HG03521 (cell line): ENCODE measurements at regions not wholly inside any gene's neighbourhood (a gene's known extent, or its start where the extent isn't known, plus 50 kb on each side); places are given as distances from the start of the nearest gene placed in this dataset.

ENCODE experiments used
- ATAC-seq: cut with Tn5 transposase; IDR thresholded peaks from one replicate; pipeline ENCODE4 v1.9.1; 2021; ENCODE audit warnings: mild to moderate bottlenecking, moderate library complexity; ENCODE audit not compliant: unreplicated experiment

GRCh38 chr2:200725596-200725995, 86.1 kb upstream of the BZW1 start:
- no peak for ATAC-seq

DNA sequence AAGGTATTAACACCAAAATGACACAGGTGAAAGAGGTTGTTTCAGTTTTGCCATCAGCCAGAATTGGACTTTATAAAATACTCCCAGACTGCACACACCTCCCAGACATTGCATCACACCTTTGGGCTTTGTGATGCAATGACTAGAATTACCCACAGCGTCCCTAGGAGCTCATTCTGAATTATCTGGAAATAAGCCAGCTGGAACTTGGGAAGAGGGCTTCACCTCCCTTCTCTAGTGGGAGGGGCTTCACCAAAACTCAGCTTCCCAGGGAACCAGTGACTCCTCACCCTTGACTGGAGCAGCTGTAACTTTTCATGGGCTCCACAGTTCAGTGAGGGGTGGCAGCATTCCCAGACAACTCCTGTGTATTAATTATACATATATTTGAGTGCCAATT, 83.1 kb upstream of the BZW1 start:
- ATAC-seq: no peak

DNA sequence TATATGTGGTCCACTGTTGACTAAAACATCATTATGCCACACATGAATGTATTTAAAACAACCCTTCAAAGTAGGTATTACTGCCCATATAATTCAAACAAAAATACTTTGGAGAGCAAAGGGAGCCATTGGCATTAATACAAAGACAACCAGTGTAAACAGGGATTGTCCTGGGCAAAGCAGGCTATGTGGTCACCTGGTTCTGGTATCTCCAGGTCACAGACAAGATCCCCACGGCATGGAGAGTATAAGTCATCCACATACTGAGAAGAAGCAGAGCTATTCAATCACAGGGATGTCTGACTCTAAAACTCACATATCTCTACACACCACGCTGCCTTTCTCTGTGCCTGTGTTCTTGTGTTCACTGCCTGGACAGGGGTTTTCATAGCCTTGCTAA, 81.4 kb upstream of the BZW1 start:
- ATAC-seq: no peak

DNA sequence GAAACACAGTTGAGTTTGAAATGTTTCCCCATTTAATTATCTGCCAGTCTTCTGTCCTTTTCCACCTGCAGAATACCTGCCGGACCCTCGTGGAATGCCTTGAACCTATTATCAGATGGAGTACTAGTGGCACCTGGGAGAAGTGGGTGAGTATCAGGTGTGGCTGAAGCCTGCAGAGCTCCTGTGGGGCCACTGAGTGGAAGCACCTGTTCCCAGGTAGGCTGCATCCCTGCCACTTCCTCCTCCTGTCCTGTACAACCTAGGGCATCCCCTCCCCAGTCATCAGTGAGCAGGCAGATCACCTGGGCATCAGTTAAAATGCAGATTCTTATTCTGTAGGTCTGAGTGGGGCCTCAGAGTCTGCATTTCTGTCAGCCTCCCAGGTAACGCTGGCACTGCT, 80.8 kb upstream of the BZW1 start:
- ATAC-seq: no peak

GRCh38 chr2:200732866-200733265, 78.8 kb upstream of the BZW1 start:
- ATAC-seq: no peak

- no peak for ATAC-seq
Observed at GRCh38 chr2:200733713-200734198, 78.0 kb upstream of the BZW1 start.

DNA sequence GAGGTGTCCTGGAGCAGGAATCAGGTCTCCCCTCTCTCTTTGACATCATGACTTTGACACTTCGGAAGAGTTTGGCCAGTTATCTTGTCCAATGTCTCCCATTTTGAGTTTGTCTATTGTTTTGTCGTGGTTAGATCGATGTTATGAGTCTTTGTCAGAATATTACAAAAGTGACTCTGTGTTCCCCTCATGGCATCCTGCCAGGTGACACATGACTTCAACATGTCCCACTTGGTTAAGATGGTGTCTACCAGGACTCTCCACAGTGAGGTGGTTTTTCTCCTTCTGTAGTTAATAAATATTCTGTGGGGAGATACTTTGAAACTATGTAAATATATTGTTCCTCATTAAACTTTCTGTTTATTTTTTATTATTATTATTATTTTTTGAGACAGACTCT, 76.6 kb upstream of the BZW1 start:
- ATAC-seq: no peak

DNA sequence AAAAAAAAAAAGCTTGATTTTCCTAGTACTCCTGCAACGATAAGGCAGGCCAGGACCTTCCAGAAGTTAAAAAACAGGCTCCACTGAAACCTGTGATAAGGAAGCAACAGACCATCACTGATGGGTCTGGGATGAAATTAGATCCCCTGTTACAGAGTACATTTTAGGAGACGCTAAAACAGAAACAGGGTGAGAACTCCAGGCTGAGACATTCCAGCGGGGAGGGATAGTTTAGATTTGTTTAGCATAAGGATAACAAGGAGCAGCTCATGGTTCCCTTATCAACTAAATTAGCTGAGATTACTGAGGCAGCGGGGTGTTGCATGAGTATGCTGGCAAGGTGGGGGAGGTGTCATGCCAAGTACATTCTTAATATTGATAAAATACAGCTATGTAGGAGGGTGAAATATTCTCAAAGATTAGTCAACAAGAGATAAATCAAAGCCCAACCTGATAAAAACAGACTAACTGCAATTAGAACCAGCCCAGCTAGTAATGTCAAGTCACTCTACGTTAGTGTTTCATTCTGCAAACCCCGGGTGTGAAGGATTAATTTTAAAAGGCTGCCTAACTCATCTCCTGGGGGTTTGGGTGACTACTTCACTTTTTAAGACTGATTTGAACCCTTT, 75.0 kb upstream of the BZW1 start:
- ATAC-seq: no peak

GRCh38 chr2:200737585-200737984, 74.1 kb upstream of the BZW1 start:
- no peak for ATAC-seq

DNA sequence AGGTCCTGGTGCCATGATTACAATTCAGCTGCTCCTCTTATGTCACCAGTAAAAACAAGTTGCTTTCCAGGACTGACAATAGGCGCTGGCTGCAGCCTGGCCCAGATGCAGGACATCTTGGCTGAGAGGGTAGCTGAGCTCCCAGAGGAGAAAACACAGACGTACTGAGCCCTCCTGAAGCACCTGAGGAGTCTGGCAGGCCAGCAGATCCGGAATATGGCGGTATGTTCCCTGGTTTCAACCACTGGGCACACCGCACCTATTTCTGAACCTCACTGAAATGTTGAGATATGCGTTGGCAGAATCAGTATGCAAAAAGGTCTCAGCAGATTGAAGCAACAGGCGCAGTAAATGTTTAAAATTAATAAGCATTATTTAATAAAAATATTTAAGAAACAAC, 73.1 kb upstream of the BZW1 start:
- ATAC-seq: no peak

GRCh38 chr2:200740907-200741306, 70.8 kb upstream of the BZW1 start:
- no peak for ATAC-seq

DNA sequence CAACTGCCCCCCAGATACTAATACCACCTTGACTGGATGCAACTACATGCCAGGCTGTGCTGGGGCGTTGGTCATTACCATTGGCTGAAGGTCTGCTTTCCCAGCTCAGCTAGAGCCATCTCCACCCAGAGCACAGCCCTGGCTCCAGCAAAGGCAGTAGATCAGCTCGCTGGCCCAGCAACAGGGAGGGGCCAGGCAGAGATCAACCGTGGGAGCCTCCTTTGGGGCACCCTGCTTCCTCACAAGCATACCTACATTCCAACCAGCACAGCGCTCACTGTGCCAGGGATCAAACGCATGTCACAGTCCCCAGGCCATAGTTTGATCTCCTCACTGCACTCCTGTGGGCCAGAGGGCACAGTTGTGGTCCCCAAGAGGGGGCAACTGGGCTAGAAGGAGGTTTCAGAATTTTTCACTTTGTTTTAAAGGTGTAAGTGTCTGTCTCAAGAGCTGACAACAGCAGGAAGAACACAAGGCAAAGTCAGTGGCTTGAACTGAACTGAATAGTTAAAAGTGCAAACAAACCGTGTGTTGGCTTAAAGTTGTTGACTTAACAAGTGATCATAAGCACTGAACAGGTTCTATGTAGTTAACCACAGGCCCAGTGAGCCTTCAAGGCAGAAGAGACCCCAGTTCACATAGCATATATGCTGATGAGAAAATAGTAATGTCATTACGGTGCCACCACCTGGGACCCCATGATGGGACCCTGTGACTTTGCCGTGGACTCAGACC, 70.1 kb upstream of the BZW1 start:
- no peak for ATAC-seq

- ATAC-seq: no peak
Observed at GRCh38 chr2:200742426-200742825, 69.3 kb upstream of the BZW1 start.

DNA sequence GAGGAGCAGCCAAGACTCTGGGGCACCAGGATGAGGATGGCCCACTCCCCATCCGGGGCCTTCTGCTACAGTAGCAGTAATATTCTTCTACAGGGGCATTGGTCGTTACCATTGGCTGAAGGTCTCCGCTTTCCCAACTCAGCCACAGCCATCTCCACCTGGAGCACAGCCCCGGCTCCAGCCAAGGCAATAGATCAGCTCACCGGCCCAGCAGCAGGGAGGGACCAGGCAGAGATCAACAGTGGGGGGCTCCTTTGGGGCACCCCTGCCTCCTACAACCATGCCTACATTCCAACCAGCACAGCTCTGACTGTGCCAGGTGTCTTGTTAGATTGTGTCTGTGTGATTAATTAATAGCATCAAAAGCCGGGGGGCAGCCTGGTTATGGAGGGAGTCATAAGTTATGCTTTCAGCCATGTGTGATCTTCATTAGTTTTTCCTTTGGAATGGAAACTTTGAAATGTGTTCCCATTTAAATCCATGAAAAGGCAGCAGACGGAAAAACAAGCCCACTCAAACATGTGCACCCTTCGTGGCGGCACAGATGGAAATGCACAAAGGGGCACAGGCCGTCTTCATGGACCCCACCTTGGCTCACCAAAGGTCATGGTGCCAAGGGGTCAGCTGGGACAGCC, 68.6 kb upstream of the BZW1 start:
- no peak for ATAC-seq

- ATAC-seq: no peak
Observed at GRCh38 chr2:200744201-200744602, 67.5 kb upstream of the BZW1 start.

DNA sequence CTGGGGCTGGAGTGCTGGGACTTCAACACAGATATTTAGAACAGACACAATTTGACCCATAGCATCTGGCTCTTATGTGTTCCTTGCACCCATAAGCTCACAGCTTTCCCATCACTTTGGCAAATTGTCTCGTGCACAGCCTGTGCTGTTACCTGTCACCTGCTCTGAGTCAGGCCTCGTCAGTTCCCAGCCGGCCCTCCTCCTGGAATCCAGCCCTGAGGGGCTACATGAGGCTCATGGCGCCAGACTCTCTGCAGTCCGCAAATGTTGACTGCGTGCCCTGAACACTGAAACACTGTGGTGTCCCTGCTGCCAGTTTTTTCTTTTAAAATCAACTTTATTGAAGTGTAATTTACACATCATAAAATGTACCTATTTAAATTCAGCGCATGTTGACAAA, 65.4 kb upstream of the BZW1 start:
- ATAC-seq: no peak

GRCh38 chr2:200747668-200748618, 63.8 kb upstream of the BZW1 start:
- ATAC-seq: no peak

DNA sequence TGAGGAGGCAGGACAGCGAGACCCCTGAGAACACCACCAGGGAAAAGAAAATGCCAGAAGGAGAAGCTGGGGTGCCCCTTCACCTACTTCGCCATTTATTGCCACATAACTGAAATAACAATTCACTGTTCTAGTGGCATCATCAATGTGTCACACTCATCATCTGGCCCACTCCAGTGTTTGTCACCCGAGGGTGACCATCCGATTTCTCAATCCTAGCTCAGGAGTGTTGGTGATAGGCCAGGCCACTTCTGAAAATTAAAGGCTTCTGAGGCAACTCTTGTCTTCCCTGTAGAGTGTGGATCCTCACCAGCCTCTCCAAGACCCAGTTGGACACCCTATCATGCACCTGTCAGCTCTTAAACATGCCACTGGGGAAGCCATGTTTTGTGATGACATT, 62.9 kb upstream of the BZW1 start:
- ATAC-seq: no peak

GRCh38 chr2:200749631-200750322, 61.9 kb upstream of the BZW1 start:
- no peak for ATAC-seq

GRCh38 chr2:200750323-200750910, 61.3 kb upstream of the BZW1 start:
- no peak for ATAC-seq
